ENCODE measurements at regions not wholly inside any gene's neighbourhood (a gene's known extent, or its start where the extent isn't known, plus 50 kb on each side); places are given as distances from the start of the nearest gene placed in this dataset.

GRCh38 chr18:76640438-76640837 lies 145.4 kb upstream of the ZNF516 start:
- CTCF ChIA-PET: no interaction called here

GRCh38 chr18:76634564-76634963 lies 139.5 kb upstream of the ZNF516 start:
- Histone ChIP-seq H3F3A (replicated peaks; ENCODE audit: insufficient read depth) (no peaks in the 10 kb centered on the region), H3K9ac (no peak overlapping the region), H3K9me2 (no peaks in the 10 kb centered on the region), H3K79me2 (ENCODE audit: insufficient read depth) (no peaks in the 10 kb centered on the region), H4K20me1 (ENCODE audit: insufficient read depth) (no peaks in the 10 kb centered on the region), H3K36me3 (replicated peaks in 1 of 2; ENCODE audit: control insufficient read depth in 1 of 2, insufficient read depth in 2 of 2, low read length in 1 of 2) (no peaks in the 10 kb centered on the region), H3K4me3 (ENCODE audit: low read depth in 2 of 2, low read length in 1 of 2) (no peak overlapping the region), H3K27ac (ENCODE audit: low read depth in 2 of 2, low read length in 1 of 2) (no peak overlapping the region), H3K4me1 (ENCODE audit: control insufficient read depth in 1 of 2, insufficient read depth in 2 of 2, low read depth in 1 of 2, low read length in 1 of 2) (no peaks in the 10 kb centered on the region), H3K27me3 (ENCODE audit: insufficient read depth) (no peaks in the 10 kb centered on the region), H3K9me3 (no peaks in the 10 kb centered on the region), H2AFZ (ENCODE audit: low read depth) (no peak overlapping the region), H3K4me2 (no peak overlapping the region)
- ChIA-PET CTCF (no interaction called here), POLR2A (no interaction called here)
- TF ChIP-seq TEAD4 (IDR thresholded peaks at IDR 0.05; ENCODE audit: borderline replicate concordance, insufficient read depth): no peak
- TF ChIP-seq MXI1 (IDR thresholded peaks at IDR 0.05; ENCODE audit: low read depth, low read length): no peak
- no peak for TF ChIP-seq YY1 (IDR thresholded peaks at IDR 0.05; ENCODE audit: low read depth)
- no peak for TF ChIP-seq NRF1 (IDR thresholded peaks at IDR 0.05; ENCODE audit: low read depth, low read length)
- TF ChIP-seq TCF12 (IDR thresholded peaks at IDR 0.05): no peak
- DNase-seq: no peak
- 5% methylated on average over 3 of the region's 3 CpGs for WGBS (ENCODE audit: low lambda C conversion rate)

More at GRCh38 chr18:76640438-76640837, 145.4 kb upstream of the ZNF516 start:
- no peak overlapping the region for H2AFZ ChIP-seq (ENCODE audit: low read depth)
- no peak for DNase-seq
- TF ChIP-seq EZH2phosphoT487 (IDR thresholded peaks at IDR 0.05; ENCODE audit: borderline replicate concordance, low read depth) (no peak), ZBTB33 (IDR thresholded peaks at IDR 0.05; ENCODE audit: borderline replicate concordance, low read depth) (no peak), USF2 (IDR thresholded peaks at IDR 0.05; ENCODE audit: borderline replicate concordance, low read depth, low read length) (no peak), CHD2 (IDR thresholded peaks at IDR 0.05; ENCODE audit: low read length, partially characterized antibody) (no peak), TAF1 (IDR thresholded peaks at IDR 0.05; ENCODE audit: borderline replicate concordance, low read depth, low read length) (no peak), FOXJ3 (CRISPR knock-in tag; IDR thresholded peaks at IDR 0.05) (no peak)
- no peaks in the 10 kb centered on the region for H3K9me2 ChIP-seq
- no peak overlapping the region for H3K4me3 ChIP-seq (ENCODE audit: low read depth in 2 of 2, low read length in 1 of 2)
- H3F3A ChIP-seq (replicated peaks; ENCODE audit: insufficient read depth): no peaks in the 10 kb centered on the region
- H3K4me2 ChIP-seq: no peak overlapping the region
- no peaks in the 10 kb centered on the region for H4K20me1 ChIP-seq (ENCODE audit: insufficient read depth)
- H3K9ac ChIP-seq: no peak overlapping the region
- POLR2A ChIA-PET: no interaction called here
- H3K9me3 ChIP-seq: no peaks in the 10 kb centered on the region
- no peaks in the 10 kb centered on the region for H3K4me1 ChIP-seq (ENCODE audit: control insufficient read depth in 1 of 2, insufficient read depth in 2 of 2, low read depth in 1 of 2, low read length in 1 of 2)
- H3K79me2 ChIP-seq (ENCODE audit: insufficient read depth): no peaks in the 10 kb centered on the region
- H3K27me3 ChIP-seq (ENCODE audit: insufficient read depth): no peaks in the 10 kb centered on the region
- WGBS (ENCODE audit: low lambda C conversion rate): 32% methylated on average over 1 of the region's 1 CpG
- H3K36me3 ChIP-seq (replicated peaks in 1 of 2; ENCODE audit: control insufficient read depth in 1 of 2, insufficient read depth in 2 of 2, low read length in 1 of 2): no peaks in the 10 kb centered on the region
- no peak overlapping the region for H3K27ac ChIP-seq (ENCODE audit: low read depth in 2 of 2, low read length in 1 of 2)

All from SK-N-SH (cell line).